ENCODE measurements at regions not wholly inside any gene's neighbourhood (a gene's known extent, or its start where the extent isn't known, plus 50 kb on each side); places are given as distances from the start of the nearest gene placed in this dataset.

- TF ChIP-seq ZNF850 (CRISPR knock-in tag; conservative IDR thresholded peaks at IDR 0.05), result peak; percentile 90; the same call in 1 of the 2 replicates
- no peak for TF ChIP-seq SETDB1 (CRISPR knock-in tag; IDR thresholded peaks at IDR 0.05; ENCODE audit: borderline replicate concordance)
- TF ChIP-seq NFIC (IDR thresholded peaks at IDR 0.05; ENCODE audit: low read length), result no peak
- peak; percentile 29; the same call in 1 of the 2 replicates for TF ChIP-seq ZBTB33 (CRISPR knock-in tag; IDR thresholded peaks at IDR 0.05)
- TF ChIP-seq KLF9 (CRISPR knock-in tag; IDR thresholded peaks at IDR 0.05; ENCODE audit: low read depth), result peak; percentile 74; the same call in 1 of the 2 replicates
- peak; percentile 69; the same call in 1 of the 2 replicates for TF ChIP-seq SNAPC4 (CRISPR knock-in tag; IDR thresholded peaks at IDR 0.05)
- TF ChIP-seq CAMTA2 (CRISPR knock-in tag; IDR thresholded peaks at IDR 0.05; ENCODE audit: borderline replicate concordance), result no peak
- peak; percentile 81; the same call in 1 of the 2 replicates for TF ChIP-seq ARNT2 (CRISPR knock-in tag; IDR thresholded peaks at IDR 0.05; ENCODE audit: low read depth)
- TF ChIP-seq ZNF264 (CRISPR knock-in tag; IDR thresholded peaks at IDR 0.05), result peak; percentile 52; the same call in 1 of the 2 replicates
- no peak for TF ChIP-seq EZH2 (conservative IDR thresholded peaks at IDR 0.05; ENCODE audit: low read depth, low read length)
- TF ChIP-seq ZNF747 (CRISPR knock-in tag; IDR thresholded peaks at IDR 0.05; ENCODE audit: borderline replicate concordance), result peak; percentile 98
- TF ChIP-seq EHMT2 (IDR thresholded peaks at IDR 0.05; ENCODE audit: borderline replicate concordance, low read depth, low read length), result no peak
- 0 out of 2 replicates have a peak, but pooled peaks have one; percentile 58 for TF ChIP-seq THAP8 (CRISPR knock-in tag; IDR thresholded peaks at IDR 0.05; ENCODE audit: borderline replicate concordance)
- no peak; the same call in 1 of the 2 replicates for TF ChIP-seq WIZ (CRISPR knock-in tag; IDR thresholded peaks at IDR 0.05)
- peak; percentile 50; the same call in 1 of the 2 replicates for TF ChIP-seq REL (CRISPR knock-in tag; conservative IDR thresholded peaks at IDR 0.05)
- peak; percentile 94 for TF ChIP-seq DMAP1 (CRISPR knock-in tag; IDR thresholded peaks at IDR 0.05)
- peak; percentile 69; the same call in 1 of the 2 replicates for TF ChIP-seq TCF7 (IDR thresholded peaks at IDR 0.05; ENCODE audit: low read depth)
- peak; percentile 88 for TF ChIP-seq ZSCAN25 (CRISPR knock-in tag; IDR thresholded peaks at IDR 0.05)
- TF ChIP-seq YEATS4 (CRISPR knock-in tag; IDR thresholded peaks at IDR 0.05; ENCODE audit: borderline replicate concordance), result peak; percentile 94
These were observed 88.3 kb upstream of the GSE1 start (continued) for GRCh38 chr16:85524630-85525419.
